HTR-8/SVneo (cell line): ENCODE measurements at regions not wholly inside any gene's neighbourhood (a gene's known extent, or its start where the extent isn't known, plus 50 kb on each side); places are given as distances from the start of the nearest gene placed in this dataset.
A peak's percentile ranks its signal among the peaks of the same experiment; 100 is the strongest.
"Not testable (repeated sequence)": the region's sequence is repeated elsewhere in the genome, so short reads cannot be mapped to it uniquely, and the experiment has no call there.

ENCODE experiments used
- DNase-seq: peaks from one replicate; pipeline ENCODE4 v3.0.0; 2011; ENCODE audit warnings: low spot score, mixed read lengths; ENCODE audit not compliant: insufficient read length
- FAIRE-seq: peaks from 2 replicates; lab custom pipeline; 2011; peaks lifted over from hg19 to GRCh38; lab: Jason Lieb, UNC

- no peak for DNase-seq
- FAIRE-seq, result no peak
Measured at GRCh38 chr2:142307086-142307485, 176.3 kb upstream of the LRP1B start.

GRCh38 chr2:142306131-142306530 lies 175.3 kb upstream of the LRP1B start:
- DNase-seq (no peak), FAIRE-seq (no peak)

GRCh38 chr2:142300517-142300916 lies 169.7 kb upstream of the LRP1B start:
- FAIRE-seq (no peak), DNase-seq (no peak)

- FAIRE-seq, result no peak
- no peak for DNase-seq
Measured at GRCh38 chr2:142299021-142299420, 168.2 kb upstream of the LRP1B start.

GRCh38 chr2:142294225-142294624 lies 163.4 kb upstream of the LRP1B start:
- DNase-seq (no peak), FAIRE-seq (no peak)

- FAIRE-seq, result no peak
- DNase-seq, result peak; percentile 33
Measured at GRCh38 chr2:142291969-142292368, 161.2 kb upstream of the LRP1B start.

- DNase-seq, result no peak
Measured at GRCh38 chr2:142290931-142291330, 160.1 kb upstream of the LRP1B start.

GRCh38 chr2:142286618-142287017 lies 155.8 kb upstream of the LRP1B start:
- no peak for DNase-seq
- no peak for FAIRE-seq

More at GRCh38 chr2:142290931-142291330, 160.1 kb upstream of the LRP1B start:
- no peak for FAIRE-seq

- DNase-seq (no peak), FAIRE-seq (no peak)
Measured at GRCh38 chr2:142285480-142285879, 154.7 kb upstream of the LRP1B start.

GRCh38 chr2:142284336-142284735 lies 153.5 kb upstream of the LRP1B start:
- DNase-seq, FAIRE-seq: not testable (repeated sequence)

GRCh38 chr2:142280831-142281230 lies 150.0 kb upstream of the LRP1B start:
- no peak for FAIRE-seq
- DNase-seq, result no peak

- DNase-seq (no peak), FAIRE-seq (no peak)
Measured at GRCh38 chr2:142270990-142271389, 140.2 kb upstream of the LRP1B start.

- no peak for DNase-seq
- no peak for FAIRE-seq
Measured at GRCh38 chr2:142270291-142270690, 139.5 kb upstream of the LRP1B start.

- no peak for FAIRE-seq
- no peak for DNase-seq
Measured at GRCh38 chr2:142259356-142259755, 128.5 kb upstream of the LRP1B start.

- FAIRE-seq (no peak), DNase-seq (no peak)
Measured at GRCh38 chr2:142254031-142254430, 123.2 kb upstream of the LRP1B start.

GRCh38 chr2:142241016-142241415 lies 110.2 kb upstream of the LRP1B start:
- FAIRE-seq (no peak), DNase-seq (no peak)

GRCh38 chr2:142236181-142236580 lies 105.4 kb upstream of the LRP1B start:
- no peak for DNase-seq
- FAIRE-seq, result no peak

GRCh38 chr2:142234741-142235140 lies 103.9 kb upstream of the LRP1B start:
- FAIRE-seq (no peak), DNase-seq (no peak)

GRCh38 chr2:142223309-142223708 lies 92.5 kb upstream of the LRP1B start:
- FAIRE-seq, result no peak

GRCh38 chr2:142222715-142223114 lies 91.9 kb upstream of the LRP1B start:
- FAIRE-seq, result no peak
- DNase-seq, result no peak

More at GRCh38 chr2:142223309-142223708, 92.5 kb upstream of the LRP1B start:
- no peak for DNase-seq

- DNase-seq, result no peak
- no peak for FAIRE-seq
Measured at GRCh38 chr2:142220901-142221300, 90.1 kb upstream of the LRP1B start.

GRCh38 chr2:142220239-142220638 lies 89.4 kb upstream of the LRP1B start:
- FAIRE-seq (no peak), DNase-seq (no peak)

GRCh38 chr2:142218471-142218870 lies 87.7 kb upstream of the LRP1B start:
- peak; percentile 5 for DNase-seq
- peak; percentile 52 for FAIRE-seq
